ENCODE measurements at regions not wholly inside any gene's neighbourhood (a gene's known extent, or its start where the extent isn't known, plus 50 kb on each side); places are given as distances from the start of the nearest gene placed in this dataset.
"Not testable (repeated sequence)": the region's sequence is repeated elsewhere in the genome, so short reads cannot be mapped to it uniquely, and the experiment has no call there.

DNA sequence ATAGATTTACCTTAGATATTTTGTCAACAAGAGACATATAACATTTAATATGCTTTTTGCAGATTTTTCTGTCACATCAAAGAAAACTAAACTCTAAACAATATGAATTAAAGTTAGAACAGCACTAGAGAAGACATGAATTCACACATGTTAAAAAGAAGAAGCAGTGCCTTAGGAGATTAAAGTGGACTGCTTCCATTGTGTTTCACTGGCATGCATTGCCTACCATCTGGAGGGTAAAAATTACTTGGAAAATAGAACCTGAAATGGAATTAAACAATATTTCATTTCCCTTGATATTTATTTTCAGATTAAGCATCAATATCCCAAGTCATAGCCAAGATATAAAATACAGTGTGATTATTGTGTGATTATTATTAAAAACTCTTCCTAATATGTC lies 319.4 kb upstream of the CDH18 start:
- H3K27ac ChIP-seq: no peak overlapping the region
- no peaks in the 10 kb centered on the region; the same call in 1 of the 2 replicates for H3K27me3 ChIP-seq (replicated peaks)
- DNase-seq (ENCODE audit: low read depth in 1 of 2, low spot score in 2 of 2): no peak
- H3K4me3 ChIP-seq: no peak overlapping the region
- H3K9me3 ChIP-seq (replicated peaks): no peaks in the 10 kb centered on the region
- H3K36me3 ChIP-seq: no peaks in the 10 kb centered on the region
- H3K4me1 ChIP-seq (replicated peaks): no peaks in the 10 kb centered on the region

GRCh38 chr5:20305463-20305862 lies 317.5 kb upstream of the CDH18 start:
- no peak overlapping the region for H3K27ac ChIP-seq
- H3K4me1 ChIP-seq (replicated peaks): no peaks in the 10 kb centered on the region
- no peaks in the 10 kb centered on the region for H3K36me3 ChIP-seq
- DNase-seq (ENCODE audit: low read depth in 1 of 2, low spot score in 2 of 2): no peak
- no peaks in the 10 kb centered on the region; the same call in none of the 2 replicates for H3K27me3 ChIP-seq (replicated peaks)
- no peak overlapping the region for H3K4me3 ChIP-seq
- peaks cover 3% of the 10 kb centered on the region; the same call in 1 of the 2 replicates for H3K9me3 ChIP-seq (replicated peaks)

GRCh38 chr5:20304570-20304969 lies 316.6 kb upstream of the CDH18 start:
- DNase-seq (ENCODE audit: low read depth in 1 of 2, low spot score in 2 of 2); H3K9me3 ChIP-seq (replicated peaks); H3K36me3 ChIP-seq; H3K4me3 ChIP-seq; H3K27ac ChIP-seq; H3K4me1 ChIP-seq (replicated peaks); H3K27me3 ChIP-seq (replicated peaks): not testable (repeated sequence)

- Histone ChIP-seq H3K4me3 (no peak overlapping the region), H3K27me3 (replicated peaks) (no peaks in the 10 kb centered on the region; the same call in 1 of the 2 replicates), H3K4me1 (replicated peaks) (no peaks in the 10 kb centered on the region), H3K9me3 (replicated peaks) (peaks cover 7% of the 10 kb centered on the region; the same call in 1 of the 2 replicates), H3K36me3 (no peaks in the 10 kb centered on the region), H3K27ac (no peak overlapping the region)
- no peak for DNase-seq (ENCODE audit: low read depth in 1 of 2, low spot score in 2 of 2)
Observed at GRCh38 chr5:20300110-20300509, 312.1 kb upstream of the CDH18 start.

DNA sequence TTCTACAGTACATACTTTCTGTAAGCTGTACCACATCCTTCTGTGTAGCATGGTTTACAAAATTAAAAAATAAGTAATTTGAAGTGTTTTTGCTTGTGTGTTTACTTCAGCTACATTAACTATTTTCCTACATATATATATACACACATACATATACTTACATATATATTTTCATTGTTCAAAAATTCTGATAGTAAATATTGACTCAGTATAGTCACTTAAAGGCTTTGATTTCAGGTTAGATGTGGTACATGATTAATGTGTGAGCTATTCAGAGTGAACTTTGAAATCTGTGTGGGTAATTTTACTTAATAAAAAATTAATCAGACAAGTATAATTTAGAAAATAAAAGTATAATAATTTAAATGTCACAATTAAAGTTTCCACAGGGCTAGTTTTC lies 306.7 kb upstream of the CDH18 start:
- DNase-seq (ENCODE audit: low read depth in 1 of 2, low spot score in 2 of 2): no peak
- no peaks in the 10 kb centered on the region for H3K36me3 ChIP-seq

DNA sequence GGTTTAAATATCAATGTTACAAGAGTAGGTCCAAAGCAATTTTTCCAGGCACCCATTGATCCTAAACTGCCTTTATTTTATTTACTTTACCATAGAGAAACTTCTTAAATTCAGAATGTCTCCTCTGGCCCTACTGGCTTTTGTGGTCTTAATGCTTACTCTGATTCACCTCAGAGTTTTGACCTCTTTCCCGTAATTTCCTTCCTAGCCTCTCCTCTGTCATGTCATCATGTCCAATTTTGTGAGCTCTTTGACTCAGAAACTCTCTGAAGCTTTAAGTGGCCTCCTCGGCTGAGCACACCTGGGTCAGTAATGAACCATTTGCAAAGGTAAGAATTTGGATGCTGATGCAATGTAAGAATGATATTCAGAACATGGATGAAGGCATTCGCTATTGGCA lies 303.8 kb upstream of the CDH18 start:
- no peaks in the 10 kb centered on the region for H3K4me1 ChIP-seq (replicated peaks)
- peaks cover 5% of the 10 kb centered on the region for H3K9me3 ChIP-seq (replicated peaks)
- H3K27me3 ChIP-seq (replicated peaks): 0 out of 2 replicates have a peak, but pooled peaks cover 2% of the 10 kb centered on the region
- H3K27ac ChIP-seq: no peak overlapping the region
- H3K4me3 ChIP-seq: no peak overlapping the region
- H3K36me3 ChIP-seq: no peaks in the 10 kb centered on the region
- no peak for DNase-seq (ENCODE audit: low read depth in 1 of 2, low spot score in 2 of 2)

More for the DNA sequence above, 306.7 kb upstream of the CDH18 start:
- Histone ChIP-seq H3K27ac (no peak overlapping the region), H3K4me3 (no peak overlapping the region), H3K27me3 (replicated peaks) (0 out of 2 replicates have a peak, but pooled peaks cover 2% of the 10 kb centered on the region), H3K9me3 (replicated peaks) (peaks cover 7% of the 10 kb centered on the region), H3K4me1 (replicated peaks) (no peaks in the 10 kb centered on the region)

DNA sequence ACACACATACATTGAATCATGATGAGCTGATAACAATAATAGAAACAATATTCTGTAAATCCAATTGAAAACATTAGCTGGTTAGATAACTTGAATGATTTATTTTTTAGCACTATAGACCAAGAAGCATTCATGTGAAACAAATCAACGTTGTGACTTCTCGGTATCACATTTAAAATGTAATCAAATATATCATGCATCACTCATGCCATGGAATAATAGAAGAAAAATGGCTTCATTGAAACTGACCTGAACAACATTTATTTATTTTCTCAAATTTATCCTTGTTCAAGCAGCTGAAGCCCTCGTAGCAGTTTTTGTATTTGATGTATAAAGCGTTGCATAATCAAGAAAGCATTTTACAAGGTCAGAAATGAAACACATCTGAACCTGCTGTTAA lies 299.6 kb upstream of the CDH18 start:
- H3K36me3 ChIP-seq: no peaks in the 10 kb centered on the region

DNA sequence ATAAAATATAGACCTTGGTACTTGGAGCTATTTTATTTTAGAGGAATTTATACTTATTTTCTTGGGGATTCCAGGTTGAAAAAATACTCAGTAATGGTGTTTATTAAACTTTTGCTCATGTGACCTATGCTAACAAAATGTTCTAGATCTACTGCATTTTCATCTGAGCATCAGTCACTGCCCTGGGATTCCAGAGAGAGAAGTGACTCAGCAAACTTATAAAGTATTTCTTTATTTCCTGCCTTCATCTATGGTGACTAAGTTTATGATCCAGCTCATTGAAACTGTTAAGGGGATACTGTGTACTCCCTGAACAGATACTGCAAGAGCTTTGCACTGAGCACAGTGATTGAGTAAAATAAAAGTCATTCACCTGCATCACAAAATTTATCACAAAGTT lies 298.5 kb upstream of the CDH18 start:
- no peak overlapping the region for H3K27ac ChIP-seq
- peaks cover 5% of the 10 kb centered on the region; the same call in 1 of the 2 replicates for H3K9me3 ChIP-seq (replicated peaks)
- no peaks in the 10 kb centered on the region for H3K36me3 ChIP-seq
- H3K4me3 ChIP-seq: no peak overlapping the region
- no peak for DNase-seq (ENCODE audit: low read depth in 1 of 2, low spot score in 2 of 2)
- 0 out of 2 replicates have a peak, but pooled peaks cover 2% of the 10 kb centered on the region for H3K27me3 ChIP-seq (replicated peaks)
- no peaks in the 10 kb centered on the region for H3K4me1 ChIP-seq (replicated peaks)

More for the DNA sequence above, 299.6 kb upstream of the CDH18 start:
- no peaks in the 10 kb centered on the region for H3K4me1 ChIP-seq (replicated peaks)
- peaks cover 5% of the 10 kb centered on the region for H3K9me3 ChIP-seq (replicated peaks)
- H3K27me3 ChIP-seq (replicated peaks): 0 out of 2 replicates have a peak, but pooled peaks cover 2% of the 10 kb centered on the region
- DNase-seq (ENCODE audit: low read depth in 1 of 2, low spot score in 2 of 2): no peak
- no peak overlapping the region for H3K4me3 ChIP-seq
- H3K27ac ChIP-seq: no peak overlapping the region

DNA sequence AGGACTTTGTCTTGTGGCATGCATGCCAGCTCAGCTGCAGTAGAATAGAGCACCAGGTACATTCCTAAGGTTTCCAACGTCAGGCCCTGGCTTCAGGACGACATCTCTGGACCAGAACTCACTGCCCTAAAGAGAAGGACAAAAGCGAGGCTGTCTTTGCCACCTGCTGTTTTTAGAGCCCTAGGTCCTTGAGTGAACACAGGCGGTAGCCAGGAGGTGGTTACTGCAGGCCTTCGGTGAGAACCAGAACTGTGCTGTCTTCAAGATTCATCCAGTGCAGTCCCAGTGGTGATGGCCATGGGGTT lies 288.9 kb upstream of the CDH18 start:
- no peaks in the 10 kb centered on the region for H3K27me3 ChIP-seq (replicated peaks)
- no peak for DNase-seq (ENCODE audit: low read depth in 1 of 2, low spot score in 2 of 2)
- H3K4me1 ChIP-seq (replicated peaks): peaks cover 11% of the 10 kb centered on the region; the same call in 1 of the 2 replicates
- no peaks in the 10 kb centered on the region for H3K36me3 ChIP-seq
- H3K9me3 ChIP-seq (replicated peaks): 0 out of 2 replicates have a peak, but pooled peaks cover 4% of the 10 kb centered on the region
- no peak overlapping the region for H3K4me3 ChIP-seq
- H3K27ac ChIP-seq: no peak overlapping the region

- no peak overlapping the region for H3K27ac ChIP-seq
Observed at GRCh38 chr5:20276061-20276958, 288.3 kb upstream of the CDH18 start.

DNA sequence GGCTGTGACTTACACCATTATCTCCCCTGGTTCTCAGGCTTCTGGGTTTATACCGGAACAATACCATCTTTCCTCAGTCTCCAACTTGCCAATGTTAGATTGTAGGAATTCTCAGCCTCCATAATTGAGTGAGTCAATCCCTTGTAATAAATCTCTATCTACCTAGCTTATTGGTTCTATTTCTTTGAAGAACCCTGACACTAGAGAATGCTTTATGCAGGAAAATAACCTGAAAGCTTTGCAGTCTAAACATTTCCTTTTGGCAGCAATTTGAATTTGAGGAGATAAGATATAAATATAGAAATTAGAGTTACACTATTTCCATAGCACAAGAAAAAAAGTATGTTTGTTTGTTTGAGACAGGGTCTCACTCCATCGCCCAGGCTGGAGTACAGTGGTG lies 278.1 kb upstream of the CDH18 start:
- no peaks in the 10 kb centered on the region for H3K9me3 ChIP-seq (replicated peaks)
- no peak for DNase-seq (ENCODE audit: low read depth in 1 of 2, low spot score in 2 of 2)
- H3K4me3 ChIP-seq: no peak overlapping the region
- no peaks in the 10 kb centered on the region for H3K27me3 ChIP-seq (replicated peaks)
- H3K27ac ChIP-seq: no peak overlapping the region
- no peaks in the 10 kb centered on the region for H3K36me3 ChIP-seq
- no peaks in the 10 kb centered on the region for H3K4me1 ChIP-seq (replicated peaks)

More at GRCh38 chr5:20276061-20276958, 288.3 kb upstream of the CDH18 start:
- no peaks in the 10 kb centered on the region for H3K27me3 ChIP-seq (replicated peaks)
- H3K4me3 ChIP-seq: no peak overlapping the region
- peak in 1 of 2 experiments; percentile 29 for DNase-seq (ENCODE audit: low read depth in 1 of 2, low spot score in 2 of 2)
- 0 out of 2 replicates have a peak, but pooled peaks cover 4% of the 10 kb centered on the region for H3K9me3 ChIP-seq (replicated peaks)
- no peaks in the 10 kb centered on the region for H3K36me3 ChIP-seq
- peaks cover 11% of the 10 kb centered on the region; the same call in 1 of the 2 replicates for H3K4me1 ChIP-seq (replicated peaks)

DNA sequence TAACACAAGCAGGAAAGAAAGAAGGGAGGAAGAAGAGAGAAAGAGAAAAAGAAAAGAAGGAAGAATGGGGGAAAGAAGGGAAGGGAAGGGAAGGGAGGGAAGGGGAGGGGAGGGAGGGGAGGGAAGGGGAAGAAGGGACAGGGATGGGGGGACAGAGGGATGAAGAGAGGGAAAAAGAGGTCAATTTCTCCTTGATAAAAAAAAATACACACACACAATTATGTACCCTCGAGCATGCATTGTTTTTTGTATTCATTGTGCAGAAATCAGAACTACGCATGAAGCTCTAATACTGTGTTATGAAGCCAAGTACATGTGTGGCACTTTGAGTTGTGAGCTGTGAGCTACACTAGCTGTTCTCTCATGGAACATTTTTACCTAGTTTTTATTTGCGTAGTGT lies 274.9 kb upstream of the CDH18 start:
- Histone ChIP-seq H3K27me3 (replicated peaks) (no peaks in the 10 kb centered on the region), H3K4me3 (no peak overlapping the region), H3K36me3 (no peaks in the 10 kb centered on the region), H3K4me1 (replicated peaks) (no peaks in the 10 kb centered on the region), H3K9me3 (replicated peaks) (no peaks in the 10 kb centered on the region), H3K27ac (no peak overlapping the region)
- no peak for DNase-seq (ENCODE audit: low read depth in 1 of 2, low spot score in 2 of 2)

DNA sequence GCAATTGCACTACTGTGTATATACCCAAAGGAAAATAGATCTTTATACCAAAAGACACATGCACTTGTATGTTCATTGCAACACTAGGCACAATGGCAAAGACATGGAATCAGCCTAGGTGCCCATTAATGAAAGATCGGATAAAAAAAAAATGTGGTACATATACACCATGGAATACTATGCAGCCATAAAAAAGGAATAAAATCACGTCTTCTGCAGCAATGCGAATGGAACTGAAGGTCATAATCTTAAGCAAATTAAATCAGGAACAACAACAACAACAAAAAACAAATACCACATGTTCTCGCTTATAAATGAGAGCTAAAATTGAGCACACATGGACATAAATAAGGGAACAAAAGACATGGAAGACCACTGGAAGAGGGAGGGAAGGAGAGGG lies 266.7 kb upstream of the CDH18 start:
- H3K9me3 ChIP-seq (replicated peaks): peaks cover 4% of the 10 kb centered on the region; the same call in 1 of the 2 replicates
- no peaks in the 10 kb centered on the region for H3K4me1 ChIP-seq (replicated peaks)
- no peak overlapping the region for H3K27ac ChIP-seq
- DNase-seq (ENCODE audit: low read depth in 1 of 2, low spot score in 2 of 2): no peak
- H3K36me3 ChIP-seq: no peaks in the 10 kb centered on the region
- no peak overlapping the region for H3K4me3 ChIP-seq
- no peaks in the 10 kb centered on the region for H3K27me3 ChIP-seq (replicated peaks)

- Histone ChIP-seq H3K9me3 (replicated peaks) (peaks cover 6% of the 10 kb centered on the region), H3K4me3 (no peak overlapping the region), H3K27ac (no peak overlapping the region), H3K27me3 (replicated peaks) (no peaks in the 10 kb centered on the region), H3K4me1 (replicated peaks) (no peaks in the 10 kb centered on the region), H3K36me3 (no peaks in the 10 kb centered on the region)
- DNase-seq (ENCODE audit: low read depth in 1 of 2, low spot score in 2 of 2): no peak
Observed at GRCh38 chr5:20248118-20248517, 260.1 kb upstream of the CDH18 start.
